ENCODE measurements at regions not wholly inside any gene's neighbourhood (a gene's known extent, or its start where the extent isn't known, plus 50 kb on each side); places are given as distances from the start of the nearest gene placed in this dataset.

GRCh38 chr4:138400543-138400942, 158.4 kb upstream of the SLC7A11 start:
- Histone ChIP-seq H3K4me2 (ENCODE audit: low read length) (no peak overlapping the region), H2AFZ (ENCODE audit: low read length) (no peak overlapping the region), H3K9me2 (replicated peaks; ENCODE audit: low read length) (no peaks in the 10 kb centered on the region), H3K9me3 (ENCODE audit: low read length) (no peaks in the 10 kb centered on the region), H3K36me3 (ENCODE audit: low read depth, low read length) (no peaks in the 10 kb centered on the region), H3K4me1 (ENCODE audit: insufficient read depth, low read length) (peaks cover 10% of the 10 kb centered on the region), H4K20me1 (ENCODE audit: low read length) (no peaks in the 10 kb centered on the region), H3F3A (ENCODE audit: low read length, unreplicated experiment) (no peaks in the 10 kb centered on the region), H3K79me2 (ENCODE audit: low read length) (no peaks in the 10 kb centered on the region), H3K4me3 (ENCODE audit: low read length) (no peak overlapping the region), H3K9ac (ENCODE audit: low read length) (no peak overlapping the region), H3K27me3 (ENCODE audit: low read length) (no peaks in the 10 kb centered on the region), H3K27ac (ENCODE audit: low read length) (no peak overlapping the region)
- no TSS peak for BruUV-seq (replicated peaks)
- TF ChIP-seq EZH2phosphoT487 (IDR thresholded peaks at IDR 0.05; ENCODE audit: borderline replicate concordance, low read length) (no peak), EZH2 (IDR thresholded peaks at IDR 0.05; ENCODE audit: low read length, unreplicated experiment) (no peak), CTCF (conservative IDR thresholded peaks at IDR 0.05; ENCODE audit: low read depth, low read length) (no peak)
- CTCF ChIA-PET = no interaction called here
- intact Hi-C loops (cut with micrococcal nuclease) = loop anchor here (10.0 kb wide), 1 partner anchor 156 kb away; the partner anchor contains the start of gene SLC7A11
- DNase-seq (no peak), ATAC-seq (no peak)
- POLR2A ChIA-PET (ENCODE audit: unreplicated experiment) = no interaction called here

- Histone ChIP-seq H3K9me3 (ENCODE audit: low read length) (no peaks in the 10 kb centered on the region), H3K9ac (ENCODE audit: low read length) (no peak overlapping the region), H4K20me1 (ENCODE audit: low read length) (no peaks in the 10 kb centered on the region), H3K36me3 (ENCODE audit: low read depth, low read length) (no peaks in the 10 kb centered on the region), H3K4me2 (ENCODE audit: low read length) (no peak overlapping the region), H3K9me2 (replicated peaks; ENCODE audit: low read length) (no peaks in the 10 kb centered on the region), H3K79me2 (ENCODE audit: low read length) (no peaks in the 10 kb centered on the region), H2AFZ (ENCODE audit: low read length) (no peak overlapping the region), H3K4me1 (ENCODE audit: insufficient read depth, low read length) (peaks cover 5% of the 10 kb centered on the region), H3K27ac (ENCODE audit: low read length) (no peak overlapping the region), H3K27me3 (ENCODE audit: low read length) (no peaks in the 10 kb centered on the region), H3F3A (ENCODE audit: low read length, unreplicated experiment) (no peaks in the 10 kb centered on the region), H3K4me3 (ENCODE audit: low read length) (no peak overlapping the region)
- ChIA-PET CTCF (no interaction called here), POLR2A (ENCODE audit: unreplicated experiment) (no interaction called here)
- DNase-seq (no peak), ATAC-seq (no peak)
- intact Hi-C loops (cut with micrococcal nuclease) = loop anchor here (10.0 kb wide), 1 partner anchor 155 kb away; the partner anchor contains the start of gene SLC7A11
- BruUV-seq (replicated peaks) = no TSS peak
- no peak for TF ChIP-seq CTCF (conservative IDR thresholded peaks at IDR 0.05; ENCODE audit: low read depth, low read length)
- no peak for TF ChIP-seq EZH2 (IDR thresholded peaks at IDR 0.05; ENCODE audit: low read length, unreplicated experiment)
- TF ChIP-seq EZH2phosphoT487 (IDR thresholded peaks at IDR 0.05; ENCODE audit: borderline replicate concordance, low read length) = no peak
Observed at GRCh38 chr4:138400066-138400465, 157.9 kb upstream of the SLC7A11 start.

- H3K9me2 ChIP-seq (replicated peaks; ENCODE audit: low read length) = no peaks in the 10 kb centered on the region
- CTCF ChIA-PET = no interaction called here
- intact Hi-C loops (cut with micrococcal nuclease) = no loop called here
Observed at GRCh38 chr4:138399081-138399480, 156.9 kb upstream of the SLC7A11 start.

More at GRCh38 chr4:138399081-138399480, 156.9 kb upstream of the SLC7A11 start:
- no peak overlapping the region for H3K9ac ChIP-seq (ENCODE audit: low read length)
- no peaks in the 10 kb centered on the region for H3K79me2 ChIP-seq (ENCODE audit: low read length)
- no peak overlapping the region for H2AFZ ChIP-seq (ENCODE audit: low read length)
- POLR2A ChIA-PET (ENCODE audit: unreplicated experiment) = no interaction called here
- no peaks in the 10 kb centered on the region for H3F3A ChIP-seq (ENCODE audit: low read length, unreplicated experiment)
- H3K36me3 ChIP-seq (ENCODE audit: low read depth, low read length) = no peaks in the 10 kb centered on the region
- H3K27ac ChIP-seq (ENCODE audit: low read length) = no peak overlapping the region
- H3K4me1 ChIP-seq (ENCODE audit: insufficient read depth, low read length) = no peaks in the 10 kb centered on the region
- TF ChIP-seq CTCF (conservative IDR thresholded peaks at IDR 0.05; ENCODE audit: low read depth, low read length) = no peak
- TF ChIP-seq EZH2phosphoT487 (IDR thresholded peaks at IDR 0.05; ENCODE audit: borderline replicate concordance, low read length) = no peak
- TF ChIP-seq EZH2 (IDR thresholded peaks at IDR 0.05; ENCODE audit: low read length, unreplicated experiment) = no peak
- ATAC-seq = no peak
- H3K4me3 ChIP-seq (ENCODE audit: low read length) = no peak overlapping the region
- no peaks in the 10 kb centered on the region for H4K20me1 ChIP-seq (ENCODE audit: low read length)
- H3K27me3 ChIP-seq (ENCODE audit: low read length) = no peaks in the 10 kb centered on the region
- DNase-seq = no peak
- no peaks in the 10 kb centered on the region for H3K9me3 ChIP-seq (ENCODE audit: low read length)
- BruUV-seq (replicated peaks) = no TSS peak
- H3K4me2 ChIP-seq (ENCODE audit: low read length) = no peak overlapping the region

Measured in PC-3 (cell line).